ENCODE measurements at regions not wholly inside any gene's neighbourhood (a gene's known extent, or its start where the extent isn't known, plus 50 kb on each side); places are given as distances from the start of the nearest gene placed in this dataset.

DNA sequence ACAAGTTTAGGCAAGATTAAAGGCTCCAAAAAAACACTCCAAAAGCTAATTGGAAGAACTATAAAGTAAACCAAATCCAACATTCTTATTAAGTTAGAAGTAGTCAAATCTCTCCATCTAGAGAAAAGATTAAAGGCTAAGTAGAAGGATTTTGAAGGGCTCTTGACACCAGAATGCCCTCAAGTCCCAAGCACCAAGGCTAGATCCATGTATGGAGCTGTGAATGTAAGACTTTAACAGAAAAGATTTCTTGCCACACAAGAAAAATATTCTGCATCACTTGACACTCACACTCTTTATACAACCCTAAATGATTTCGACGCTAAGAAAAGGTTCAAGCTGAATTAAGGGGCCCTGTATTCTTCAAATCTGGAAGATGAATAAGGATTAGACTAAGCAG, 345.2 kb downstream of the VGLL3 start:
- no peak overlapping the region for H3K4me3 ChIP-seq (ENCODE audit: low read depth, low read length)
- DNase-seq (ENCODE audit: low read depth): no peak
- TF ChIP-seq, protein P1, sequence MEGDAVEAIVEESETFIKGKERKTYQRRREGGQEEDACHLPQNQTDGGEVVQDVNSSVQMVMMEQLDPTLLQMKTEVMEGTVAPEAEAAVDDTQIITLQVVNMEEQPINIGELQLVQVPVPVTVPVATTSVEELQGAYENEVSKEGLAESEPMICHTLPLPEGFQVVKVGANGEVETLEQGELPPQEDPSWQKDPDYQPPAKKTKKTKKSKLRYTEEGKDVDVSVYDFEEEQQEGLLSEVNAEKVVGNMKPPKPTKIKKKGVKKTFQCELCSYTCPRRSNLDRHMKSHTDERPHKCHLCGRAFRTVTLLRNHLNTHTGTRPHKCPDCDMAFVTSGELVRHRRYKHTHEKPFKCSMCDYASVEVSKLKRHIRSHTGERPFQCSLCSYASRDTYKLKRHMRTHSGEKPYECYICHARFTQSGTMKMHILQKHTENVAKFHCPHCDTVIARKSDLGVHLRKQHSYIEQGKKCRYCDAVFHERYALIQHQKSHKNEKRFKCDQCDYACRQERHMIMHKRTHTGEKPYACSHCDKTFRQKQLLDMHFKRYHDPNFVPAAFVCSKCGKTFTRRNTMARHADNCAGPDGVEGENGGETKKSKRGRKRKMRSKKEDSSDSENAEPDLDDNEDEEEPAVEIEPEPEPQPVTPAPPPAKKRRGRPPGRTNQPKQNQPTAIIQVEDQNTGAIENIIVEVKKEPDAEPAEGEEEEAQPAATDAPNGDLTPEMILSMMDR (conservative IDR thresholded peaks at IDR 0.05; ENCODE audit: low read depth, low read length): no peak

DNA sequence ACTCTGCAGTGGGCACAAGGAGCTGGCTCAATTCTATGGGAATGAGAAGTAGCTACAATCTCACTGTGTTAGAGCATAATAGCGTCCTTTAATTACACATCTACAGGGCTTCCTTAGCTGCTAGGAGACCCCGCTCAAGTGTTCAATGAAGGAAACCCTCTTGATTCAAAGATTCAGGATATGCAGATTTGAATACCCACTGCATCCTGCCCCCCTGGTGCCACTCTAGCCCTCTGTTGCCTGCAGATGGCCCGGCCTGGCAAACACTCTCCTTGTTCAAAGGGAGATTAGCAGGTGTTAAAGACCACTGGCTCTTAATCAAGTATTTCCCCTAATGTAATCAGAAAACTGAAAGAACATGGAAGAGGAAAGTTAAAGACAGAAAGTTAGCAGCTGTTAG, 356.6 kb downstream of the VGLL3 start:
- TF ChIP-seq, protein P1 (conservative IDR thresholded peaks at IDR 0.05; ENCODE audit: low read depth, low read length): no peak
- no peak overlapping the region for H3K4me3 ChIP-seq (ENCODE audit: low read depth, low read length)
- DNase-seq (ENCODE audit: low read depth): no peak

DNA sequence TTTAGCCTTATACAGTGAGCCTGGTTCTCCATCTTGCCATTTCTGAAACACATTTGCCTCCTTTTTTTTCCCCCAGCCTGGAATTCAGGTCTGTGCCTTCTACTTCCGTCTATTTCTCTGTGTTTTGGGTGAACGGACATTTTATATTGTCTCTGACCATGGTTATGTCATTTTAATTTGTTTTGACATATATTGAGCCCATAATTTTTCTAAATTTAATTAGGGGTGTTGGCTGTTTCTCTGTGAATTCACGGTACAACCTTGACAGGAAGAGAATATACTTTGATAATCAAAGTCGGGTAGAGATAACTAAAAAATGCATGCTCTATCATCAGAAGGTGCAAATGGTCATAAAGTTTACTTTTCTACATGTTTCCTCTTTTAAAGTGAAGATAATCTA, 361.4 kb downstream of the VGLL3 start:
- H3K4me3 ChIP-seq (ENCODE audit: low read depth, low read length): no peak overlapping the region
- TF ChIP-seq, protein P1 (conservative IDR thresholded peaks at IDR 0.05; ENCODE audit: low read depth, low read length): no peak
- DNase-seq (ENCODE audit: low read depth): no peak

DNA sequence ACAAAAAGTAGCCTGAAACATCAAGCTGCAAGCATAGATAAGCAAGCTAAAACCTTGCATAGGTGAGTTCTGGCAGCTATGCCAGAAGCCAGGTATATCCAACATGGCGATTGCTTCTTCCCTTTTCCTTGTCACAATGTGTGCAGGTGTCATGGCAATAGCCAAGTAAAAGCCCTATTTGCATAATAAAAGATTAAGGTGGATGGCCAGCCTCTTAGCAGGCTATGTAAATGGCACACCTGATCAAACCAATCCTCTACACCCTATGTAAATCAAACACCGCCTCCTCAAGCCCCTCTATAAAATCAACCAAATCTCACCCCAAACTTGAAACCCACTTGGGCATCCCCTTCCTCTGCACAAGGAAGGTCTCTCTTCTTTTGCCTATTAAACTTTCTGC, 366.8 kb downstream of the VGLL3 start:
- H3K4me3 ChIP-seq (ENCODE audit: low read depth, low read length): no peak overlapping the region
- DNase-seq (ENCODE audit: low read depth): no peak
- TF ChIP-seq, protein P1 (conservative IDR thresholded peaks at IDR 0.05; ENCODE audit: low read depth, low read length): no peak

DNA sequence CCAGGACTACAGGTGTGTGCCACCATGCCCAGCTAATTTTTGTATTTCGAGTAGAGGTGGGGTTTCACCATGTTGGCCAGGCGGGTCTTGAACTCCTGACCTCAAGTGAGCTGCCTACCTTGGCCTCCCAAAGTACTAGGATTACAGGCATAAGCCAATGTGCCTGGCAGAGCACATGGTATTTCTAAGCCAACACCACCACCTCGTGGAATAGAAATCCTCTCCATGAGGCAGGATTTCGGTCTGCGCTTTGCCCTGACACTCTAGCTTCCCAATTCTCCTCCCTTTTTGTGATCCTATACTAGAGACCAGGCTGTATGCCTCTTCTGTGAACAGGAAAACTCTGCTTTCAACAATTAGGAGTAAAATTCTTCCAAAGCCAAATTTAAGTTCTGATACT, 372.2 kb downstream of the VGLL3 start:
- no peak for DNase-seq (ENCODE audit: low read depth)
- H3K4me3 ChIP-seq (ENCODE audit: low read depth, low read length): no peak overlapping the region
- TF ChIP-seq, protein P1 (conservative IDR thresholded peaks at IDR 0.05; ENCODE audit: low read depth, low read length): no peak

DNA sequence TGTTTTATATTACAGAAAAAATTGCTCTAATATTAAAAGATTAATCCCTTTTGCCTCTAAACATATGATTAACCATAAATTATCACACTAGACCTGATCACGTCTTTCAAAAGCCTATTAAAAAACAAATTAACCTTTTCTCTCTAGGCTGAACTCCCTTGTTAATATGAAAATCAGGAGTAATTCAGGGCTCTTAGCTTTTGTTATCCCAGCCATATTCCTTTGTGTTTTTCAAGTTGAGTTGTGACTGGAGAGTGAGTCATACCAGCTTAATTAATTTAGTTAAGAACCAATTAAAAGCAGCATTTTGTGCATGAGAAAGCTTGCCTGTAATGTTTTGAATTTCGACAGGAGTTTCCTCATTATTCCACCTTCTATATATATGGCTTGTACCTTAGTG, 385.8 kb downstream of the VGLL3 start:
- TF ChIP-seq, protein P1 (conservative IDR thresholded peaks at IDR 0.05; ENCODE audit: low read depth, low read length): no peak
- no peak overlapping the region for H3K4me3 ChIP-seq (ENCODE audit: low read depth, low read length)
- no peak for DNase-seq (ENCODE audit: low read depth)

DNA sequence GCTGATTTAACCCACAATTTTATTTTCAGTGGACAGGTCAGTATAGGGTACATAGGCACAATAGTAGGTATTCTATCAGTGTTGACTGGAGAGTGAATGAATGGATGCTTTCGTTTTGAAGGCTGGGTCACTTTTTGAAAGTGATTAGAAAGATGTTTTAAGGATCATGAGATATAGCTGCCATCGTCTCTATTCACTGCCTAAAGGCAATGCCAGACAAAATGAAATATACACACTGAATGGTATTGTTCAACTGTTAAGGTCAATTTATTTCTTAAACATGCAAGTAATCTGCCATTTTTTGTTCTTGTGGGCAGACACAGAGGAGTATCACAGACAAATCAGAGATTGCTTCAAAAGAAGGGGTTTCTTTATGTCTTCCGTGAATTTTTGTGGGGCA, 395.3 kb downstream of the VGLL3 start:
- TF ChIP-seq, protein P1 (conservative IDR thresholded peaks at IDR 0.05; ENCODE audit: low read depth, low read length): no peak
- DNase-seq (ENCODE audit: low read depth): no peak

More for the DNA sequence above, 395.3 kb downstream of the VGLL3 start:
- no peak overlapping the region for H3K4me3 ChIP-seq (ENCODE audit: low read depth, low read length)

Data from choroid plexus epithelial cell (primary cell).